ENCODE measurements at regions not wholly inside any gene's neighbourhood (a gene's known extent, or its start where the extent isn't known, plus 50 kb on each side); places are given as distances from the start of the nearest gene placed in this dataset.

DNA sequence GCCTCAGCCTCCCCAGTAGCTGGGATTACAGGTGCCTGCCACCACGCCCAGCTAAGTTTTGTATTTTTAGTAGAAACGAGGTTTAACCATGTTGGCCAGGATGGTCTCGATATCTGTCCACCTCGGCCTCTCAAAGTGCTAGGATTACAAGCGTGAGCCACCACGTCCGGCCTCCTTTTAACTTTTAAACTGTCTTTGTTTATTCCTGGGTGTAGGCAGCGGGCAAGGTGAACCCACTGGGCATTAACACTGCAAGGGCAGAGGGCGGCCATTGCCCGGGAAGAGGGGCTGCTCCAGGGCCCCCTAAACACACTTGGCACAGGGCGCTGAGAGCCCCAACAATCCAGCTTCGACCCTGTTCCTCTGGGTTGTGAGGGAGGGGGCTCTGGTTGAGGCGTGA lies 693.6 kb downstream of the BRD1 start:
- H3K9ac ChIP-seq (ENCODE audit: insufficient read depth, low read depth, low read length) = no peak overlapping the region
- H3K4me1 ChIP-seq (ENCODE audit: insufficient read depth, low read length) = no peaks in the 10 kb centered on the region
- ATAC-seq (no peak), DNase-seq (ENCODE audit: low spot score) (no peak), FAIRE-seq (no peak)
- no TSS peak for BruUV-seq (replicated peaks)
- TF ChIP-seq ZNF484 (CRISPR knock-in tag; IDR thresholded peaks at IDR 0.05; ENCODE audit: borderline replicate concordance, low read depth) = no peak
- no peak for TF ChIP-seq PRDM4 (CRISPR knock-in tag; IDR thresholded peaks at IDR 0.05; ENCODE audit: borderline replicate concordance)
- no peak for TF ChIP-seq ZNF24 (IDR thresholded peaks at IDR 0.05)
- TF ChIP-seq STAT5B (CRISPR knock-in tag; IDR thresholded peaks at IDR 0.05) = no peak
- TF ChIP-seq, protein P1, sequence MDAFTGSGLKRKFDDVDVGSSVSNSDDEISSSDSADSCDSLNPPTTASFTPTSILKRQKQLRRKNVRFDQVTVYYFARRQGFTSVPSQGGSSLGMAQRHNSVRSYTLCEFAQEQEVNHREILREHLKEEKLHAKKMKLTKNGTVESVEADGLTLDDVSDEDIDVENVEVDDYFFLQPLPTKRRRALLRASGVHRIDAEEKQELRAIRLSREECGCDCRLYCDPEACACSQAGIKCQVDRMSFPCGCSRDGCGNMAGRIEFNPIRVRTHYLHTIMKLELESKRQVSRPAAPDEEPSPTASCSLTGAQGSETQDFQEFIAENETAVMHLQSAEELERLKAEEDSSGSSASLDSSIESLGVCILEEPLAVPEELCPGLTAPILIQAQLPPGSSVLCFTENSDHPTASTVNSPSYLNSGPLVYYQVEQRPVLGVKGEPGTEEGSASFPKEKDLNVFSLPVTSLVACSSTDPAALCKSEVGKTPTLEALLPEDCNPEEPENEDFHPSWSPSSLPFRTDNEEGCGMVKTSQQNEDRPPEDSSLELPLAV (CRISPR knock-in tag; conservative IDR thresholded peaks at IDR 0.05; ENCODE audit: low read depth) = no peak
- TF ChIP-seq, protein P2, sequence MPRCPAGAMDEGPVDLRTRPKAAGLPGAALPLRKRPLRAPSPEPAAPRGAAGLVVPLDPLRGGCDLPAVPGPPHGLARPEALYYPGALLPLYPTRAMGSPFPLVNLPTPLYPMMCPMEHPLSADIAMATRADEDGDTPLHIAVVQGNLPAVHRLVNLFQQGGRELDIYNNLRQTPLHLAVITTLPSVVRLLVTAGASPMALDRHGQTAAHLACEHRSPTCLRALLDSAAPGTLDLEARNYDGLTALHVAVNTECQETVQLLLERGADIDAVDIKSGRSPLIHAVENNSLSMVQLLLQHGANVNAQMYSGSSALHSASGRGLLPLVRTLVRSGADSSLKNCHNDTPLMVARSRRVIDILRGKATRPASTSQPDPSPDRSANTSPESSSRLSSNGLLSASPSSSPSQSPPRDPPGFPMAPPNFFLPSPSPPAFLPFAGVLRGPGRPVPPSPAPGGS (CRISPR knock-in tag; IDR thresholded peaks at IDR 0.05) = no peak
- no peaks in the 10 kb centered on the region for H3K9me3 ChIP-seq (ENCODE audit: low read length)
- H3K36me3 ChIP-seq (replicated peaks in 1 of 2; ENCODE audit: control insufficient read depth in 1 of 2, insufficient read depth in 2 of 2, low read length in 2 of 2) = no peaks in the 10 kb centered on the region
- H3K79me2 ChIP-seq (ENCODE audit: insufficient read depth, low read length) = no peaks in the 10 kb centered on the region
- H3K27ac ChIP-seq (ENCODE audit: extremely low read length, insufficient read depth, low read length) = no peak overlapping the region
- no peak overlapping the region for H3K4me3 ChIP-seq (replicated peaks in 1 of 3; ENCODE audit: insufficient read depth in 1 of 3, low read depth in 2 of 3, low read length in 3 of 3)
- ChIA-PET POLR2A (no interaction called here), CTCF (ENCODE audit: low intra/inter-chr PET ratio, low total read pairs) (no interaction called here)
- H4K20me1 ChIP-seq (ENCODE audit: insufficient read depth, low read length) = no peaks in the 10 kb centered on the region
- peaks cover 1 to 7% of the 10 kb centered on the region in 2 experiments; a peak in 3 of 5 replicates for H3K27me3 ChIP-seq (ENCODE audit: control insufficient read depth in 1 of 2, insufficient read depth in 2 of 2, low read length in 2 of 2)
- in situ Hi-C loops (cut with HindIII; ENCODE audit: extremely low pct_ligation_motif_present, low pct_unique_long_range_greater_than_20kb) (no loop called here), intact Hi-C loops (cut with micrococcal nuclease; ENCODE audit: unreplicated experiment) (no loop called here)
- 24% methylated on average over 9 of the region's 13 CpGs for WGBS (ENCODE audit: low lambda C conversion rate)
- no peak overlapping the region for H3K4me2 ChIP-seq (ENCODE audit: low read depth, low read length)
- H2AFZ ChIP-seq (ENCODE audit: low read length) = no peak overlapping the region

Data from HepG2 (cell line).